ENCODE measurements at regions not wholly inside any gene's neighbourhood (a gene's known extent, or its start where the extent isn't known, plus 50 kb on each side); places are given as distances from the start of the nearest gene placed in this dataset.

GRCh38 chr5:60346393-60346792 is 353.6 kb downstream of the DEPDC1B start:
- TF ChIP-seq, protein P1, sequence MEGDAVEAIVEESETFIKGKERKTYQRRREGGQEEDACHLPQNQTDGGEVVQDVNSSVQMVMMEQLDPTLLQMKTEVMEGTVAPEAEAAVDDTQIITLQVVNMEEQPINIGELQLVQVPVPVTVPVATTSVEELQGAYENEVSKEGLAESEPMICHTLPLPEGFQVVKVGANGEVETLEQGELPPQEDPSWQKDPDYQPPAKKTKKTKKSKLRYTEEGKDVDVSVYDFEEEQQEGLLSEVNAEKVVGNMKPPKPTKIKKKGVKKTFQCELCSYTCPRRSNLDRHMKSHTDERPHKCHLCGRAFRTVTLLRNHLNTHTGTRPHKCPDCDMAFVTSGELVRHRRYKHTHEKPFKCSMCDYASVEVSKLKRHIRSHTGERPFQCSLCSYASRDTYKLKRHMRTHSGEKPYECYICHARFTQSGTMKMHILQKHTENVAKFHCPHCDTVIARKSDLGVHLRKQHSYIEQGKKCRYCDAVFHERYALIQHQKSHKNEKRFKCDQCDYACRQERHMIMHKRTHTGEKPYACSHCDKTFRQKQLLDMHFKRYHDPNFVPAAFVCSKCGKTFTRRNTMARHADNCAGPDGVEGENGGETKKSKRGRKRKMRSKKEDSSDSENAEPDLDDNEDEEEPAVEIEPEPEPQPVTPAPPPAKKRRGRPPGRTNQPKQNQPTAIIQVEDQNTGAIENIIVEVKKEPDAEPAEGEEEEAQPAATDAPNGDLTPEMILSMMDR (IDR thresholded peaks at IDR 0.05; ENCODE audit: insufficient read depth, low read depth, low read length, missing control alignments): no peak
- peak; percentile 52 for DNase-seq (ENCODE audit: low read depth)
- H3K4me3 ChIP-seq (ENCODE audit: low read length): no peak overlapping the region

DNA sequence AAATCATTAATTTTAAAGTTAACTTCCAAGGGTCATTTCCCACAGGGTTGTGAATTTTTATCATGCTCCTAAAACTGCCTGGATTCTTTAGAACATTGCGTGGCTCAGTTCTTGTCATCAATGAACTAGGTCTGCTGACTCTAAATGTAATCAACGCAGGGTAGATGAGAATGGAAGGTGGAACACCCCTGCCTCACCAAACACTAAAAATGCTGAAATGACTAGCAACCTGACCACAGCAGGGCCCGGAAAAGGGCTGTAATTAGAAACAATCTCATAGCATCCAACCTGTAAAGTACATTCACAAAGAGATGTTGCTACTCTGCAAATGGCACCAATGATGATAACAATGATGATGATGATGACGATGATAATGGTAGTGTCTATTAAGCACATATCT is 356.9 kb downstream of the DEPDC1B start:
- no peak overlapping the region for H3K4me3 ChIP-seq (ENCODE audit: low read length)
- TF ChIP-seq, protein P1 (IDR thresholded peaks at IDR 0.05; ENCODE audit: insufficient read depth, low read depth, low read length, missing control alignments): no peak
- DNase-seq (ENCODE audit: low read depth): no peak

GRCh38 chr5:60340965-60341471 is 358.9 kb downstream of the DEPDC1B start:
- no peak for DNase-seq (ENCODE audit: low read depth)
- TF ChIP-seq, protein P1 (IDR thresholded peaks at IDR 0.05; ENCODE audit: insufficient read depth, low read depth, low read length, missing control alignments): no peak
- H3K4me3 ChIP-seq (ENCODE audit: low read length): no peak overlapping the region

GRCh38 chr5:60340326-60340725 is 359.6 kb downstream of the DEPDC1B start:
- H3K4me3 ChIP-seq (ENCODE audit: low read length): no peak overlapping the region
- no peak for DNase-seq (ENCODE audit: low read depth)
- TF ChIP-seq, protein P1 (IDR thresholded peaks at IDR 0.05; ENCODE audit: insufficient read depth, low read depth, low read length, missing control alignments): no peak

DNA sequence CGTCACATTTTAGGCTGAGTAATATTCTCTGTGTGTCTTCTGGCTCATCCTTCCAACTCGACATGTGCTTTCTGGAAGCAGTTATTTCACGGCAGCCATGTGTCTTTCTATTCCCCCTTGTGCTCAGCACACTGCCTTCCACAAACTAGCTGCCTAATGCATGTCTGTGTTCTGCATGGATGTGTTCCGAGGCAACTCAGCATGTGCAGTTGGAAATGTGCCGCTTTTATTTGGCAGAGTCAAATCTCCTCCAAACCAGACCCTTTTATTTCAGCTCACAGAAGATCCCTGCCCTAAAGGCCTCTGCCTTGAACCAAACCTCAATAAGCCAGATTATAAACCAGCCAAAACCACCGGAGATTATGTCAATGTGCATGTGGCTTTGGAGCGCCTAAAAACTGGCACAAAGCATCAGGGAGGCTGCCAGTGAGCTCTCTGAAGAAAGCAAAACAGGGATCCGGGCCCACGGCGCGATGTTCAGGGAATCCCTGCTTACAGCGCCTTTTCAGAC is 360.2 kb downstream of the DEPDC1B start:
- DNase-seq (ENCODE audit: low read depth): no peak

GRCh38 chr5:60338846-60339245 is 361.1 kb downstream of the DEPDC1B start:
- H3K4me3 ChIP-seq (ENCODE audit: low read length): no peak overlapping the region
- TF ChIP-seq, protein P1 (IDR thresholded peaks at IDR 0.05; ENCODE audit: insufficient read depth, low read depth, low read length, missing control alignments): no peak
- no peak for DNase-seq (ENCODE audit: low read depth)

More for the DNA sequence above, 360.2 kb downstream of the DEPDC1B start:
- TF ChIP-seq, protein P1 (IDR thresholded peaks at IDR 0.05; ENCODE audit: insufficient read depth, low read depth, low read length, missing control alignments): no peak
- no peak overlapping the region for H3K4me3 ChIP-seq (ENCODE audit: low read length)

GRCh38 chr5:60336491-60336890 is 363.5 kb downstream of the DEPDC1B start:
- TF ChIP-seq, protein P1 (IDR thresholded peaks at IDR 0.05; ENCODE audit: insufficient read depth, low read depth, low read length, missing control alignments): no peak
- DNase-seq (ENCODE audit: low read depth): peak; percentile 16
- no peak overlapping the region for H3K4me3 ChIP-seq (ENCODE audit: low read length)
